NT2/D1 (cell line): ENCODE measurements at regions not wholly inside any gene's neighbourhood (a gene's known extent, or its start where the extent isn't known, plus 50 kb on each side); places are given as distances from the start of the nearest gene placed in this dataset.

Experiments used
- DNase-seq: peaks from one replicate; pipeline ENCODE4 v3.0.0-alpha.2; 2011; ENCODE audit warnings: low read depth, low spot score
- H3K27me3 ChIP-seq: 2 replicates; pipeline ENCODE4 v1.6.0; 2011; ENCODE audit warnings: mild to moderate bottlenecking; ENCODE audit not compliant: insufficient read length, insufficient read depth
- H3K36me3 ChIP-seq: 2 replicates; pipeline ENCODE4 v1.6.1; 2011; ENCODE audit warnings: mild to moderate bottlenecking, low read length, mixed read lengths; ENCODE audit not compliant: insufficient read depth, insufficient read length
- H3K4me1 ChIP-seq: 2 replicates; pipeline ENCODE4 v1.5.1; 2011; ENCODE audit not compliant: insufficient read depth, insufficient read length
- H3K4me3 ChIP-seq: 2 replicates; pipeline ENCODE4 v1.5.1; 2011; ENCODE audit warnings: low read depth; ENCODE audit not compliant: insufficient read length
- H3K9ac ChIP-seq: 2 replicates; pipeline ENCODE4 v1.6.0; 2011; ENCODE audit warnings: low read depth; ENCODE audit not compliant: insufficient read length
- H3K9me3 ChIP-seq: 2 replicates; pipeline ENCODE4 v1.5.1; 2011; ENCODE audit warnings: mild to moderate bottlenecking, low read length; ENCODE audit not compliant: insufficient read depth
- SUZ12 ChIP-seq: IDR thresholded peaks from 2 replicates; pipeline ENCODE4 v1.6.1; 2011; ENCODE audit not compliant: insufficient read length, insufficient read depth; ENCODE audit errors: extremely low read depth
- YY1 ChIP-seq: IDR thresholded peaks from 2 replicates; pipeline ENCODE4 v1.6.1; 2011; ENCODE audit not compliant: insufficient read length, insufficient read depth
- ZNF274 ChIP-seq: IDR thresholded peaks from 2 replicates; pipeline ENCODE4 v1.6.1; 2011; ENCODE audit warnings: mild to moderate bottlenecking, low read depth, low read length

DNA sequence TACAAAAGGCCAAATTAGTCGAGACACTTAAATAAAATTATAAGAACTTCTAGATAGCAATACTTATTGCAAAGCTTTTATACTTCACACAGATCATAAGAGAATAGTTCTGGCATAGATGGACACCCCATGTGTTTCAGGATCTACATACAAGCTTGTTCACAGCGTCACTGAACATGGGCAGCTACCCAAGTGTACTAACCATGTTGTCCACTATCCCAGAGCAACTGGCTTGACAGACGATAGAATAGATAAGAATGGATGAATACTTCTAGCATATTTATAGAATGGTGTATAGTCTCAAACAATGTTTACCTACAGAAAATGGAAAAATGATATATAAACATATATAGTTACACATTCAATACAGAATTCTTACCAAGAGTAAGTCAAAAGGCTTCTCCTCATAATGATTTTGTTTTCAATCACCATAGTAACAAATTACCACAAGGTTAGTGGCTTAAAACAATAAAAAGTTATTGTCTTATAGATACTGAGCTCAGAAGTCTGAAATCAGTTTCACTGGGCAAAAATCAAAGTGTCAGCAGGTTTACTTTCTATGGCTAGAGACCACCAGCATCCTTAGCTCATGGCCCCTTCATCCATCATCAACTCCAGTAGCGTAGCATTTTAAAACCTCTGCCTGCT, 446.7 kb downstream of the DMRTA1 start:
- Histone ChIP-seq H3K27me3 (no peaks in the 10 kb centered on the region), H3K9ac (no peak overlapping the region), H3K4me1 (no peaks in the 10 kb centered on the region), H3K9me3 (no peaks in the 10 kb centered on the region), H3K4me3 (no peak overlapping the region), H3K36me3 (no peaks in the 10 kb centered on the region)
- DNase-seq, result no peak
- TF ChIP-seq ZNF274, result no peak
- TF ChIP-seq YY1, result no peak
- TF ChIP-seq SUZ12, result no peak

DNA sequence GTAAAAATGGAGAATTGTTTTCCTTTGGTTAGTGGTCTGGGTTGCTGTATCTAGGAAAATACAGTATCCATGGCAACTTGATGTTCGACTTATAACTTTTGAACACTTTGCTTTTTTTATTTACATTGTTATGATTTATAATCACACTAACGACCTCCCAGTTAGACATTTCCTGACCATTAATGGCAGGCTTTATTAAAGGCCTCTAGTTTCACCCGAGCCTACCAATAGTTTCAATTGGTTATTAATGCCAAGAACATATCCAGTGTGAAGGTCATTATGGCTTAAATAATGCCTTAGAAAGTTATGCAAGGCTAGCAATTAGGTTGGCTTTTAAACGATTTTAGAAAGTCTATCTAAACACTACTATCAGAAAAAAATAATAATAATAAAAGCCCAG, 452.0 kb downstream of the DMRTA1 start:
- no peaks in the 10 kb centered on the region for H3K9me3 ChIP-seq
- no peaks in the 10 kb centered on the region for H3K36me3 ChIP-seq
- no peak for TF ChIP-seq ZNF274
- no peak for TF ChIP-seq YY1
- no peak for TF ChIP-seq SUZ12
- no peak overlapping the region for H3K9ac ChIP-seq
- H3K27me3 ChIP-seq, result no peaks in the 10 kb centered on the region
- no peak overlapping the region for H3K4me3 ChIP-seq
- H3K4me1 ChIP-seq, result no peaks in the 10 kb centered on the region
- no peak for DNase-seq

DNA sequence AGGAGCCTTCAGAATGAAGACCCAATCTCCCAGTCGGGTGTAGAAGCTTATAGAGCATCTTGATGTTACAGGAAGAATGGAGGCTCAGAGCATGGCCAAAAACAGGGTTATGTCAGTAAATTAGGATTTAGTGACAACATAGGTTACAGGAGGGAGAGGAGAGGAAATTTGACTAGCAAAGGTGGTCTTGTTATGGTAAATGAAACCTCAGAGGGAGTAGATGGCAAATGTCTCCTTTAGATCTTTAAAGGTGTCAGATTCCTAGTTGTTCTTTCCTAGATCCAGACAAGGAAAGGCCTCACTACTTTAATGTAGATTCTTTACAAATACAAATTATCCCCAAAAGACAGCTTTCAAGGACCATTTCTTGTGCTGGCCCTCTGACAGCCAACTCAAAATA, 465.0 kb downstream of the DMRTA1 start:
- Histone ChIP-seq H3K36me3 (no peaks in the 10 kb centered on the region), H3K4me1 (peaks cover 2% of the 10 kb centered on the region), H3K9ac (no peak overlapping the region), H3K9me3 (no peaks in the 10 kb centered on the region), H3K27me3 (no peaks in the 10 kb centered on the region), H3K4me3 (no peak overlapping the region)
- TF ChIP-seq SUZ12, result no peak
- TF ChIP-seq ZNF274, result no peak
- no peak for TF ChIP-seq YY1
- peak; percentile 6 for DNase-seq

- DNase-seq, result no peak
- no peak for TF ChIP-seq SUZ12
- no peak for TF ChIP-seq YY1
- no peak for TF ChIP-seq ZNF274
- Histone ChIP-seq H3K9ac (no peak overlapping the region), H3K9me3 (no peaks in the 10 kb centered on the region), H3K36me3 (no peaks in the 10 kb centered on the region), H3K4me3 (no peak overlapping the region), H3K27me3 (no peaks in the 10 kb centered on the region), H3K4me1 (peaks cover 2% of the 10 kb centered on the region)
These were observed 466.4 kb downstream of the DMRTA1 start for GRCh38 chr9:22913026-22913425.

GRCh38 chr9:22913518-22913917, 466.9 kb downstream of the DMRTA1 start:
- H3K9me3 ChIP-seq, result no peaks in the 10 kb centered on the region
- H3K4me3 ChIP-seq, result no peak overlapping the region
- TF ChIP-seq SUZ12 (no peak), ZNF274 (no peak), YY1 (no peak)
- no peak for DNase-seq
- no peak overlapping the region for H3K9ac ChIP-seq
- H3K4me1 ChIP-seq, result peaks cover 2% of the 10 kb centered on the region
- H3K27me3 ChIP-seq, result no peaks in the 10 kb centered on the region
- no peaks in the 10 kb centered on the region for H3K36me3 ChIP-seq

DNA sequence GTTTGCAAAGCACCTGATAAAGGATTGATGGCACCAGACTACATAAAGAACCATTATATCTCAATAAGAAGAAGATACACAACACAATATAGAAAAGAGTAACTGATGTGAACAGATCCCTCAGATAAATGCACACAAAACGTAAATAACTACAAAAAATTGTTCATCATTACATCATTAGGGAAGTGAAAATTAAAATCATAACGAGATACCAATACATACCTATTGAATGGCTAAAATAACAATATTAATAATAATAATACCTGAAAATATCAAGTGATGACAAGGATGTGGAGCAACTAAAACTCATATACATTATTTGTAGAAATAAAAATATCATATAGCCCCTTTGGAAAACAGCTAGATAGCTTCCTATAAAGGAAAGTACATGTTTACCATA, 469.5 kb downstream of the DMRTA1 start:
- no peaks in the 10 kb centered on the region for H3K27me3 ChIP-seq
- H3K9me3 ChIP-seq, result no peaks in the 10 kb centered on the region
- no peaks in the 10 kb centered on the region for H3K4me1 ChIP-seq
- no peaks in the 10 kb centered on the region for H3K36me3 ChIP-seq
- no peak overlapping the region for H3K4me3 ChIP-seq
- H3K9ac ChIP-seq, result no peak overlapping the region
- TF ChIP-seq ZNF274 (no peak), SUZ12 (no peak), YY1 (no peak)
- DNase-seq, result no peak

- no peaks in the 10 kb centered on the region for H3K27me3 ChIP-seq
- no peaks in the 10 kb centered on the region for H3K4me1 ChIP-seq
- H3K4me3 ChIP-seq, result no peak overlapping the region
- H3K9ac ChIP-seq, result no peak overlapping the region
- TF ChIP-seq SUZ12, result no peak
- no peak for TF ChIP-seq ZNF274
- no peak for TF ChIP-seq YY1
- H3K9me3 ChIP-seq, result no peaks in the 10 kb centered on the region
- no peaks in the 10 kb centered on the region for H3K36me3 ChIP-seq
- DNase-seq, result no peak
These were observed 472.8 kb downstream of the DMRTA1 start for GRCh38 chr9:22919423-22919822.
